ENCODE measurements at regions not wholly inside any gene's neighbourhood (a gene's known extent, or its start where the extent isn't known, plus 50 kb on each side); places are given as distances from the start of the nearest gene placed in this dataset.
A peak's percentile ranks its signal among the peaks of the same experiment; 100 is the strongest.
"Not testable (repeated sequence)": the region's sequence is repeated elsewhere in the genome, so short reads cannot be mapped to it uniquely, and the experiment has no call there.

GRCh38 chr3:75840160-75840559, 54.8 kb upstream of the ZNF717 start:
- not testable (repeated sequence) for DNase-seq (ENCODE audit: low spot score)

- not testable (repeated sequence) for DNase-seq (ENCODE audit: low spot score)
Measured at GRCh38 chr3:75850301-75851008, 65.1 kb upstream of the ZNF717 start.

GRCh38 chr3:75863130-75863529, 77.8 kb upstream of the ZNF717 start:
- no peak for DNase-seq (ENCODE audit: low spot score)

- DNase-seq (ENCODE audit: low spot score), result no peak
Measured at GRCh38 chr3:75863878-75864277, 78.5 kb upstream of the ZNF717 start.

- not testable (repeated sequence) for DNase-seq (ENCODE audit: low spot score)
Measured at GRCh38 chr3:75883719-75884118, 98.4 kb upstream of the ZNF717 start.

GRCh38 chr3:75886971-75887526, 101.7 kb upstream of the ZNF717 start:
- no peak for DNase-seq (ENCODE audit: low spot score)

GRCh38 chr3:75894234-75894633, 108.9 kb upstream of the ZNF717 start:
- DNase-seq (ENCODE audit: low spot score), result no peak

- no peak for DNase-seq (ENCODE audit: low spot score)
Measured at GRCh38 chr3:75896265-75896664, 110.9 kb upstream of the ZNF717 start.

- DNase-seq (ENCODE audit: low spot score), result not testable (repeated sequence)
Measured at GRCh38 chr3:75901446-75901845, 116.1 kb upstream of the ZNF717 start.

GRCh38 chr3:75906555-75907112, 121.3 kb upstream of the ZNF717 start:
- DNase-seq (ENCODE audit: low spot score), result peak; percentile 12

GRCh38 chr3:75913800-75914350, 128.5 kb upstream of the ZNF717 start:
- no peak for DNase-seq (ENCODE audit: low spot score)

- DNase-seq (ENCODE audit: low spot score), result not testable (repeated sequence)
Measured at GRCh38 chr3:75914741-75915140, 129.4 kb upstream of the ZNF717 start.

GRCh38 chr3:75938921-75939320, 153.6 kb upstream of the ZNF717 start:
- no peak for DNase-seq (ENCODE audit: low spot score)

- DNase-seq (ENCODE audit: low spot score), result no peak
Measured at GRCh38 chr3:75951941-75952340, 166.6 kb upstream of the ZNF717 start.

GRCh38 chr3:75960031-75960430, 174.7 kb upstream of the ZNF717 start:
- not testable (repeated sequence) for DNase-seq (ENCODE audit: low spot score)

GRCh38 chr3:75962054-75962453, 176.7 kb upstream of the ZNF717 start:
- not testable (repeated sequence) for DNase-seq (ENCODE audit: low spot score)

GRCh38 chr3:75967071-75967470, 181.7 kb upstream of the ZNF717 start:
- no peak for DNase-seq (ENCODE audit: low spot score)

GRCh38 chr3:75978686-75979085, 193.3 kb upstream of the ZNF717 start:
- no peak for DNase-seq (ENCODE audit: low spot score)

GRCh38 chr3:75981401-75981800, 196.1 kb upstream of the ZNF717 start:
- no peak for DNase-seq (ENCODE audit: low spot score)

- DNase-seq (ENCODE audit: low spot score), result no peak
Measured at GRCh38 chr3:75982151-75982550, 196.8 kb upstream of the ZNF717 start.

GRCh38 chr3:75983111-75983510, 197.8 kb upstream of the ZNF717 start:
- no peak for DNase-seq (ENCODE audit: low spot score)

- no peak for DNase-seq (ENCODE audit: low spot score)
Measured at GRCh38 chr3:75983609-75984290, 198.4 kb upstream of the ZNF717 start.

- DNase-seq (ENCODE audit: low spot score), result no peak
Measured at GRCh38 chr3:75985432-75985831, 200.1 kb upstream of the ZNF717 start.

Data from hepatic stellate cell (primary cell).